A549 (cell line): ENCODE measurements at regions not wholly inside any gene's neighbourhood (a gene's known extent, or its start where the extent isn't known, plus 50 kb on each side); places are given as distances from the start of the nearest gene placed in this dataset.

ENCODE experiments used
- ATAC-seq, 2 experiments: fragments of 200-7000 bp in 1 of 2; fragments of >200 bp in 1 of 2; cut with Nextera tagmentation in 1 of 2; cut with Tn5 transposase in 1 of 2; 3 replicates each; pipeline versions ENCODE4 v1.8.0 to v1.9.1; 2018 to 2020; ENCODE audit warnings: mild to moderate bottlenecking in 1 of 2, moderate library complexity in 1 of 2
- CTCF ChIA-PET: fragments of 300-600 bp; sonication (Branson Sonifier 250); formaldehyde crosslinking; extraction: SDS; loops from one replicate; lab custom pipeline; 2021; ENCODE audit warnings: antibody characterized with exemption, inconsistent platforms; lab: Yijun Ruan, JAX
- POLR2A ChIA-PET: fragments of 350-600 bp; formaldehyde crosslinking; extraction: SDS; loops from one replicate; lab custom pipeline; 2021; ENCODE audit warnings: antibody characterized with exemption, inconsistent platforms; lab: Yijun Ruan, JAX
- DNase-seq, 2 experiments: peaks; one replicate each; pipeline versions ENCODE4 v3.0.0 to v3.0.0-alpha.2; 2011 to 2016; ENCODE audit warnings: low read depth in 1 of 2, low spot score in 1 of 2
- FAIRE-seq: peaks from 2 replicates; lab custom pipeline; 2011; peaks lifted over from hg19 to GRCh38; lab: Jason Lieb, UNC
- H3K27ac ChIP-seq, 2 experiments: fragments of >200 bp; sonication (Bioruptor Twin); formaldehyde crosslinking; 3 replicates each; pipeline ENCODE4 v1.5.1; 2016 to 2017
- H3K4me1 ChIP-seq: fragments of >200 bp; sonication (Bioruptor Twin); formaldehyde crosslinking; 3 replicates; pipeline ENCODE4 v1.6.1; 2016
- H3K4me2 ChIP-seq: fragments of >200 bp; sonication (Bioruptor Twin); formaldehyde crosslinking; 3 replicates; pipeline ENCODE4 v1.6.1; 2016
- H3K4me3 ChIP-seq: fragments of >200 bp; sonication (Bioruptor Twin); formaldehyde crosslinking; 3 replicates; pipeline ENCODE4 v1.5.1; 2016
- H3K9me3 ChIP-seq: fragments of >200 bp; sonication (Bioruptor Twin); formaldehyde crosslinking; 3 replicates; pipeline ENCODE4 v1.6.1; 2016
- BHLHE40 ChIP-seq: IDR thresholded peaks from 2 replicates; pipeline ENCODE4 v1.6.1; 2012; ENCODE audit warnings: low read depth, low read length, inconsistent platforms
- CBX8 ChIP-seq: fragments of 200-600 bp; sonication (generic); IDR thresholded peaks from 2 replicates; pipeline ENCODE4 v1.6.1; 2016
- CEBPB ChIP-seq, 2 experiments: fragments of >200 bp in 1 of 2; sonication (Bioruptor Twin) in 1 of 2; formaldehyde crosslinking in 1 of 2; IDR thresholded peaks; 2 replicates each; pipeline ENCODE4 v1.6.1; 2012 to 2016
- CHD2 ChIP-seq: fragments of 150-350 bp; IDR thresholded peaks from 2 replicates; pipeline ENCODE4 v1.6.1; 2014; ENCODE audit warnings: low read length; ENCODE audit not compliant: partially characterized antibody
- EHMT2 ChIP-seq: fragments of 200-600 bp; sonication (generic); IDR thresholded peaks from 2 replicates; pipeline ENCODE4 v1.6.1; 2016; ENCODE audit warnings: antibody characterized with exemption, low read depth, mild to moderate bottlenecking, moderate library complexity
- EP300 ChIP-seq, 2 experiments: fragments of >200 bp; sonication (Bioruptor Twin); formaldehyde crosslinking; IDR thresholded peaks; 2 replicates in 1 of 2; 3 replicates in 1 of 2; pipeline ENCODE4 v1.6.1; 2016 to 2017
- FOXS1 ChIP-seq: fragments of 250-450 bp; sonication (Bioruptor Pico); IDR thresholded peaks from 2 replicates; pipeline ENCODE4 v1.5.0; 2020; ENCODE audit warnings: mild to moderate bottlenecking, moderate library complexity
- GATA3 ChIP-seq: IDR thresholded peaks from 2 replicates; pipeline ENCODE4 v1.6.1; 2012; ENCODE audit warnings: borderline replicate concordance
- HEYL ChIP-seq: fragments of 250-450 bp; sonication (Bioruptor Pico); IDR thresholded peaks from 2 replicates; pipeline ENCODE4 v1.8.0; 2021; ENCODE audit warnings: mild to moderate bottlenecking, moderate library complexity
- HOXA7 ChIP-seq: fragments of 250-450 bp; sonication (Bioruptor Pico); IDR thresholded peaks from 2 replicates; pipeline ENCODE4 v1.5.0; 2020; ENCODE audit warnings: mild to moderate bottlenecking, moderate library complexity
- MAZ ChIP-seq: fragments of 150-350 bp; IDR thresholded peaks from 2 replicates; pipeline ENCODE4 v1.6.1; 2014; ENCODE audit warnings: antibody characterized with exemption, low read depth, low read length, borderline replicate concordance
- NFE2L2 ChIP-seq: fragments of 150-350 bp; conservative IDR thresholded peaks from 2 replicates; pipeline ENCODE4 v1.6.1; 2014; ENCODE audit warnings: low read length
- NR3C1 ChIP-seq: fragments of >200 bp; sonication (Bioruptor Twin); formaldehyde crosslinking; IDR thresholded peaks from 3 replicates; pipeline ENCODE4 v1.6.1; 2017
- POLR2AphosphoS2 ChIP-seq: conservative IDR thresholded peaks from 2 replicates; pipeline ENCODE4 v1.6.1; 2012; ENCODE audit warnings: low read length, improper control_type of control experiment, inconsistent platforms
- RARB ChIP-seq: fragments of 250-450 bp; sonication (Bioruptor Pico); IDR thresholded peaks from 2 replicates; pipeline ENCODE4 v1.8.0; 2021; ENCODE audit warnings: mild to moderate bottlenecking, moderate library complexity
- RNF2 ChIP-seq: fragments of 200-600 bp; sonication (generic); IDR thresholded peaks from 2 replicates; pipeline ENCODE4 v1.6.1; 2016; ENCODE audit warnings: low read depth, mild to moderate bottlenecking, antibody characterized with exemption, moderate library complexity, borderline replicate concordance
- SREBF2 ChIP-seq: fragments of 450-650 bp; IDR thresholded peaks from 2 replicates; pipeline ENCODE4 v1.6.1; 2014; ENCODE audit warnings: mild to moderate bottlenecking, moderate library complexity
- TFCP2L1 ChIP-seq: fragments of 250-450 bp; sonication (Bioruptor Pico); IDR thresholded peaks from 2 replicates; pipeline ENCODE4 v1.5.0; 2021; ENCODE audit warnings: mild to moderate bottlenecking
- TP53 ChIP-seq: fragments of 250-450 bp; sonication (Bioruptor Pico); IDR thresholded peaks from 2 replicates; pipeline ENCODE4 v1.5.0; 2021; ENCODE audit warnings: mild to moderate bottlenecking, moderate library complexity
- ZNF302 ChIP-seq: fragments of 250-450 bp; sonication (Bioruptor Pico); IDR thresholded peaks from 2 replicates; pipeline ENCODE4 v1.9.0; 2021; ENCODE audit warnings: inconsistent platforms, mild to moderate bottlenecking, moderate library complexity
- WGBS: methylation state at CpG from one replicate; pipeline ENCODE4 v1.1.6; 2017; ENCODE audit errors: missing lambda C conversion rate; 5-methylcytosine and 5-hydroxymethylcytosine counted together
- TF ChIP-seq, protein P1 (sequence below): fragments of 150-350 bp; IDR thresholded peaks from 2 replicates; pipeline ENCODE4 v1.6.1; 2014; ENCODE audit warnings: low read depth, mild to moderate bottlenecking, low read length
- TF ChIP-seq, protein P2 (sequence below): fragments of >200 bp; sonication (Bioruptor Twin); formaldehyde crosslinking; IDR thresholded peaks from 3 replicates; pipeline ENCODE4 v1.6.1; 2016
- TF ChIP-seq, protein P3 (sequence below): fragments of >200 bp; sonication (Bioruptor Twin); formaldehyde crosslinking; IDR thresholded peaks from 3 replicates; pipeline ENCODE4 v1.5.1; 2016
- TF ChIP-seq, protein P4 (sequence below): IDR thresholded peaks from 2 replicates; pipeline ENCODE4 v1.6.1; 2012
- TF ChIP-seq, protein P5 (sequence below): fragments of 250-450 bp; sonication (Bioruptor Pico); IDR thresholded peaks from 2 replicates; pipeline ENCODE4 v1.5.0; 2021; ENCODE audit warnings: mild to moderate bottlenecking, moderate library complexity, borderline replicate concordance

DNA sequence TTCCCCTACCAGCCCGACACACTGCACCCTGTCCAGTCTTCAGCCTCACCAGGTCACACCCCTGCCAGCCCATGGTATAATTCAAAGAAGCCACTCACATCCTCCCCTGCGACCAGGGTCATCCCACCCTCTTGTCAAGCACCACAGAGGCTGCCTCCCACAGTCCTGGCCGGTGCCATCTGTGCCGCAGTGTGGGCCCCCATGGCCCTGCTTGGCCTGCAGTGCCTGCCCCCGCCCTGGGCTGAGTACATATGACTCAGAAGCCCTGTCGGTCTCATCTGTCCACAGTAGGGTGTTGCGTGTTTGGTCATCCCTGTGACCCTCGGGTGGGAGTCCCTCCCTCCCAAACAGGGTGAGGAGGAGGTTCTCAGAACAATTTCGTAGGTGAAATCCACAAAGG lies 190.8 kb upstream of the AJAP1 start:
- ChIA-PET POLR2A (no interaction called here), CTCF (no interaction called here)
- ATAC-seq (no peak), DNase-seq (no peak), FAIRE-seq (no peak)
- Histone ChIP-seq H3K4me3 (no peak overlapping the region), H3K27ac (no peak overlapping the region), H3K4me2 (no peak overlapping the region), H3K4me1 (no peaks in the 10 kb centered on the region), H3K9me3 (no peaks in the 10 kb centered on the region)
- TF ChIP-seq CBX8 (no peak), EHMT2 (no peak), POLR2AphosphoS2 (no peak), NFE2L2 (no peak), TFCP2L1 (CRISPR knock-in tag) (no peak), NR3C1 (no peak), CEBPB (IDR thresholded peaks at IDR 0.05) (no peak), MAZ (no peak), FOXS1 (CRISPR knock-in tag) (no peak)
- TF ChIP-seq, protein P1, sequence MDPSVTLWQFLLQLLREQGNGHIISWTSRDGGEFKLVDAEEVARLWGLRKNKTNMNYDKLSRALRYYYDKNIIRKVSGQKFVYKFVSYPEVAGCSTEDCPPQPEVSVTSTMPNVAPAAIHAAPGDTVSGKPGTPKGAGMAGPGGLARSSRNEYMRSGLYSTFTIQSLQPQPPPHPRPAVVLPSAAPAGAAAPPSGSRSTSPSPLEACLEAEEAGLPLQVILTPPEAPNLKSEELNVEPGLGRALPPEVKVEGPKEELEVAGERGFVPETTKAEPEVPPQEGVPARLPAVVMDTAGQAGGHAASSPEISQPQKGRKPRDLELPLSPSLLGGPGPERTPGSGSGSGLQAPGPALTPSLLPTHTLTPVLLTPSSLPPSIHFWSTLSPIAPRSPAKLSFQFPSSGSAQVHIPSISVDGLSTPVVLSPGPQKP: no peak
- WGBS: 35% methylated on average over 6 of the region's 9 CpGs

DNA sequence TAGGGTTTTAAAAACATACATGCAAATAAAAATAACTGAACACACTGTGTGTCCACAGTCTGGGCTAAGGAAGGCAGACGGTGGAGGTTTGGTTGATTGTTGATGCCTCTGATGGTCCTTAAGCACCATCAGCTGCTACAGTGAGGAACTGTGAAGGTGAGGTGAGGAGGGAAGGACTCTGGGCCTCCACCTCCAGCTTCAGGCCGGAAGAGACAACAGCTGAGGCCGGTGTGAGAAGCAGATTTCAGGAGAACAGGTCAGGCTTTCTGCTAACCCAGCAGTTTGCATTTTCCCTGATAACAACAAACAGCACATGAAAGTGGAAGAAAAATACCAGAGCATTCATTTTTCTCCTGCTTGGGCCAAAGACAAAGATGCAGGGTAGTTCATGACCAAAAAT lies 189.9 kb upstream of the AJAP1 start:
- no peak overlapping the region for H3K4me3 ChIP-seq
- POLR2A ChIA-PET: no interaction called here
- 40% methylated on average over 3 of the region's 3 CpGs for WGBS
- H3K4me2 ChIP-seq: no peak overlapping the region
- H3K27ac ChIP-seq: no peak overlapping the region
- FAIRE-seq: no peak
- H3K4me1 ChIP-seq: no peaks in the 10 kb centered on the region
- no peak for TF ChIP-seq BHLHE40
- no peak for TF ChIP-seq EP300 (IDR thresholded peaks at IDR 0.05)
- TF ChIP-seq HEYL (CRISPR knock-in tag): no peak
- TF ChIP-seq HOXA7 (CRISPR knock-in tag): no peak
- TF ChIP-seq, protein P2, sequence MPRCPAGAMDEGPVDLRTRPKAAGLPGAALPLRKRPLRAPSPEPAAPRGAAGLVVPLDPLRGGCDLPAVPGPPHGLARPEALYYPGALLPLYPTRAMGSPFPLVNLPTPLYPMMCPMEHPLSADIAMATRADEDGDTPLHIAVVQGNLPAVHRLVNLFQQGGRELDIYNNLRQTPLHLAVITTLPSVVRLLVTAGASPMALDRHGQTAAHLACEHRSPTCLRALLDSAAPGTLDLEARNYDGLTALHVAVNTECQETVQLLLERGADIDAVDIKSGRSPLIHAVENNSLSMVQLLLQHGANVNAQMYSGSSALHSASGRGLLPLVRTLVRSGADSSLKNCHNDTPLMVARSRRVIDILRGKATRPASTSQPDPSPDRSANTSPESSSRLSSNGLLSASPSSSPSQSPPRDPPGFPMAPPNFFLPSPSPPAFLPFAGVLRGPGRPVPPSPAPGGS: no peak
- no peak for TF ChIP-seq CHD2
- no peak for TF ChIP-seq RARB (CRISPR knock-in tag)
- TF ChIP-seq ZNF302: no peak
- TF ChIP-seq, protein P3, sequence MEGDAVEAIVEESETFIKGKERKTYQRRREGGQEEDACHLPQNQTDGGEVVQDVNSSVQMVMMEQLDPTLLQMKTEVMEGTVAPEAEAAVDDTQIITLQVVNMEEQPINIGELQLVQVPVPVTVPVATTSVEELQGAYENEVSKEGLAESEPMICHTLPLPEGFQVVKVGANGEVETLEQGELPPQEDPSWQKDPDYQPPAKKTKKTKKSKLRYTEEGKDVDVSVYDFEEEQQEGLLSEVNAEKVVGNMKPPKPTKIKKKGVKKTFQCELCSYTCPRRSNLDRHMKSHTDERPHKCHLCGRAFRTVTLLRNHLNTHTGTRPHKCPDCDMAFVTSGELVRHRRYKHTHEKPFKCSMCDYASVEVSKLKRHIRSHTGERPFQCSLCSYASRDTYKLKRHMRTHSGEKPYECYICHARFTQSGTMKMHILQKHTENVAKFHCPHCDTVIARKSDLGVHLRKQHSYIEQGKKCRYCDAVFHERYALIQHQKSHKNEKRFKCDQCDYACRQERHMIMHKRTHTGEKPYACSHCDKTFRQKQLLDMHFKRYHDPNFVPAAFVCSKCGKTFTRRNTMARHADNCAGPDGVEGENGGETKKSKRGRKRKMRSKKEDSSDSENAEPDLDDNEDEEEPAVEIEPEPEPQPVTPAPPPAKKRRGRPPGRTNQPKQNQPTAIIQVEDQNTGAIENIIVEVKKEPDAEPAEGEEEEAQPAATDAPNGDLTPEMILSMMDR: no peak
- no peak for TF ChIP-seq CBX8
- no peak for TF ChIP-seq GATA3
- no peak for DNase-seq
- no peak for ATAC-seq
- H3K9me3 ChIP-seq: no peaks in the 10 kb centered on the region
- CTCF ChIA-PET: no interaction called here

DNA sequence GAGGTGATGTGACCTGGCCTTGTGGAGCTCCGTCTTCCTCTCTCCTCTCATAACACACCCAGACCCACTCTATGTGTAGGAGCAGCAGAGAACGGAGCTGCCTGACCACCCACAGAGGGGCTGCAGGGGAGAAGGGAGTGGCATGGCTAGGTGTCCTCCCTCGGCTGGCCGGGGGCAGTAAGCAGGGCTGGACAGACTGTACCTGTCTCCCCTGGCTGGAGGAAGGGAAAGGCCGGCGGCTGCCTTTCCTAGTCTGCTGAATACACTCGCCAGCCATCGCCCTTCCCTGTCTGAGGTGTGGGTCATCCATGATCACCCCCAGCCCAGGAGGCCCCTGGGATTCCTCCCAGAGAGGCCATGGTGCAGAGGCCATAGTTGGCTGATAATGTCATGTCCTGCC lies 187.2 kb upstream of the AJAP1 start:
- ATAC-seq: no peak
- Histone ChIP-seq H3K27ac (no peak overlapping the region), H3K4me3 (no peak overlapping the region), H3K4me1 (no peaks in the 10 kb centered on the region), H3K9me3 (no peaks in the 10 kb centered on the region), H3K4me2 (no peak overlapping the region)
- POLR2A ChIA-PET: no interaction called here
- CTCF ChIA-PET: no interaction called here
- no peak for FAIRE-seq
- no peak for DNase-seq
- TF ChIP-seq TP53 (CRISPR knock-in tag) (no peak), SREBF2 (no peak), MAZ (no peak), RNF2 (no peak)
- TF ChIP-seq, protein P4, sequence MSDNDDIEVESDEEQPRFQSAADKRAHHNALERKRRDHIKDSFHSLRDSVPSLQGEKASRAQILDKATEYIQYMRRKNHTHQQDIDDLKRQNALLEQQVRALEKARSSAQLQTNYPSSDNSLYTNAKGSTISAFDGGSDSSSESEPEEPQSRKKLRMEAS: no peak
- TF ChIP-seq, protein P5, sequence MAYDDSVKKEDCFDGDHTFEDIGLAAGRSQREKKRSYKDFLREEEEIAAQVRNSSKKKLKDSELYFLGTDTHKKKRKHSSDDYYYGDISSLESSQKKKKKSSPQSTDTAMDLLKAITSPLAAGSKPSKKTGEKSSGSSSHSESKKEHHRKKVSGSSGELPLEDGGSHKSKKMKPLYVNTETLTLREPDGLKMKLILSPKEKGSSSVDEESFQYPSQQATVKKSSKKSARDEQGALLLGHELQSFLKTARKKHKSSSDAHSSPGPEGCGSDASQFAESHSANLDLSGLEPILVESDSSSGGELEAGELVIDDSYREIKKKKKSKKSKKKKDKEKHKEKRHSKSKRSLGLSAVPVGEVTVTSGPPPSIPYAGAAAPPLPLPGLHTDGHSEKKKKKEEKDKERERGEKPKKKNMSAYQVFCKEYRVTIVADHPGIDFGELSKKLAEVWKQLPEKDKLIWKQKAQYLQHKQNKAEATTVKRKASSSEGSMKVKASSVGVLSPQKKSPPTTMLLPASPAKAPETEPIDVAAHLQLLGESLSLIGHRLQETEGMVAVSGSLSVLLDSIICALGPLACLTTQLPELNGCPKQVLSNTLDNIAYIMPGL (CRISPR knock-in tag): no peak
- 19% methylated on average over 3 of the region's 8 CpGs for WGBS
